Osteoblast (primary cell): ENCODE measurements at regions not wholly inside any gene's neighbourhood (a gene's known extent, or its start where the extent isn't known, plus 50 kb on each side); places are given as distances from the start of the nearest gene placed in this dataset.
"Not testable (repeated sequence)": the region's sequence is repeated elsewhere in the genome, so short reads cannot be mapped to it uniquely, and the experiment has no call there.

Experiments used
- DNase-seq: peaks from one replicate; pipeline ENCODE4 v3.0.0; 2011; ENCODE audit warnings: low spot score, mixed read lengths; ENCODE audit not compliant: insufficient read length; ENCODE audit errors: missing footprints
- H2AFZ ChIP-seq: 2 replicates; pipeline ENCODE4 v1.6.0; 2011; ENCODE audit warnings: mild to moderate bottlenecking, low read length
- H3K27ac ChIP-seq: 2 replicates; pipeline ENCODE4 v1.5.1; 2011; ENCODE audit warnings: mild to moderate bottlenecking, low read depth, low read length, moderate library complexity
- H3K27me3 ChIP-seq: 2 replicates; pipeline ENCODE4 v1.6.0; 2012; ENCODE audit warnings: mild to moderate bottlenecking, control low read depth, inconsistent platforms, low read length, moderate library complexity; ENCODE audit not compliant: insufficient read depth
- H3K36me3 ChIP-seq: 2 replicates; pipeline ENCODE4 v1.5.1; 2011; ENCODE audit warnings: mild to moderate bottlenecking, low read length, control low read depth, moderate library complexity; ENCODE audit not compliant: insufficient read depth
- H3K4me1 ChIP-seq: 2 replicates; pipeline ENCODE4 v1.5.1; 2011; ENCODE audit warnings: mild to moderate bottlenecking, low read length, control low read depth, moderate library complexity; ENCODE audit not compliant: insufficient read depth
- H3K4me2 ChIP-seq: 2 replicates; pipeline ENCODE4 v1.6.0; 2011; ENCODE audit warnings: mild to moderate bottlenecking, low read length; ENCODE audit not compliant: insufficient read depth
- H3K4me3 ChIP-seq: fragments of 200-600 bp; sonication (generic); 3 replicates; pipeline ENCODE4 v1.5.1; 2012; ENCODE audit warnings: mild to moderate bottlenecking, low read length, inconsistent platforms; ENCODE audit not compliant: insufficient read depth
- H3K79me2 ChIP-seq: 2 replicates; pipeline ENCODE4 v1.6.0; 2012; ENCODE audit warnings: mild to moderate bottlenecking, low read length, control low read depth, inconsistent platforms; ENCODE audit not compliant: insufficient read depth
- H3K9me3 ChIP-seq: 2 replicates; pipeline ENCODE4 v1.5.1; 2011; ENCODE audit warnings: low read depth, low read length, control low read depth
- H4K20me1 ChIP-seq: 2 replicates; pipeline ENCODE4 v1.6.0; 2012; ENCODE audit warnings: mild to moderate bottlenecking, low read length, control low read depth; ENCODE audit not compliant: insufficient read depth
- CTCF ChIP-seq: IDR thresholded peaks from 2 replicates; pipeline ENCODE4 v1.5.1; 2011; ENCODE audit warnings: mild to moderate bottlenecking, low read depth, low read length, moderate library complexity; ENCODE audit errors: extremely low read depth

GRCh38 chr18:60019463-60019840, 119.7 kb downstream of the PMAIP1 start:
- H3K27ac ChIP-seq, result no peak overlapping the region
- peak overlapping the region; percentile 64 for H3K4me2 ChIP-seq
- no peaks in the 10 kb centered on the region for H3K36me3 ChIP-seq
- peak overlapping the region; percentile 5 for H2AFZ ChIP-seq
- no peaks in the 10 kb centered on the region for H3K27me3 ChIP-seq
- no peaks in the 10 kb centered on the region for H4K20me1 ChIP-seq
- H3K4me3 ChIP-seq, result no peak overlapping the region
- DNase-seq, result peak; percentile 89
- peaks cover 25% of the 10 kb centered on the region for H3K4me1 ChIP-seq
- H3K9me3 ChIP-seq, result no peaks in the 10 kb centered on the region
- H3K79me2 ChIP-seq, result no peaks in the 10 kb centered on the region
- no peak for TF ChIP-seq CTCF

GRCh38 chr18:60018618-60019462, 119.0 kb downstream of the PMAIP1 start:
- DNase-seq, result peak; percentile 69
- no peak overlapping the region for H2AFZ ChIP-seq
- H3K27ac ChIP-seq, result no peak overlapping the region
- no peaks in the 10 kb centered on the region for H3K79me2 ChIP-seq
- no peaks in the 10 kb centered on the region for H4K20me1 ChIP-seq
- H3K4me2 ChIP-seq, result peak overlapping the region; percentile 64
- no peaks in the 10 kb centered on the region for H3K9me3 ChIP-seq
- no peaks in the 10 kb centered on the region for H3K36me3 ChIP-seq
- H3K4me1 ChIP-seq, result peaks cover 25% of the 10 kb centered on the region
- TF ChIP-seq CTCF, result no peak
- H3K4me3 ChIP-seq, result no peak overlapping the region
- no peaks in the 10 kb centered on the region for H3K27me3 ChIP-seq

GRCh38 chr18:60018134-60018533, 118.3 kb downstream of the PMAIP1 start:
- not testable (repeated sequence) for DNase-seq, H3K4me2 ChIP-seq, H2AFZ ChIP-seq, H3K36me3 ChIP-seq, H3K9me3 ChIP-seq, H3K4me3 ChIP-seq, H3K27me3 ChIP-seq, H3K79me2 ChIP-seq, H3K27ac ChIP-seq, H4K20me1 ChIP-seq
- peaks cover 25% of the 10 kb centered on the region for H3K4me1 ChIP-seq

GRCh38 chr18:60017371-60017770, 117.6 kb downstream of the PMAIP1 start:
- TF ChIP-seq CTCF, result no peak
- H3K4me1 ChIP-seq, result peaks cover 25% of the 10 kb centered on the region
- no peak overlapping the region for H3K4me2 ChIP-seq
- no peaks in the 10 kb centered on the region for H4K20me1 ChIP-seq
- H3K4me3 ChIP-seq, result no peak overlapping the region
- no peak overlapping the region for H2AFZ ChIP-seq
- no peak overlapping the region for H3K27ac ChIP-seq
- no peaks in the 10 kb centered on the region for H3K27me3 ChIP-seq
- no peaks in the 10 kb centered on the region for H3K79me2 ChIP-seq
- H3K9me3 ChIP-seq, result no peaks in the 10 kb centered on the region
- DNase-seq, result no peak
- no peaks in the 10 kb centered on the region for H3K36me3 ChIP-seq

- not testable (repeated sequence) for H3K4me2 ChIP-seq, H4K20me1 ChIP-seq, H2AFZ ChIP-seq, H3K4me3 ChIP-seq, H3K79me2 ChIP-seq, H3K36me3 ChIP-seq, H3K27me3 ChIP-seq, H3K27ac ChIP-seq, H3K9me3 ChIP-seq, DNase-seq
- H3K4me1 ChIP-seq, result peaks cover 22% of the 10 kb centered on the region
These were observed 116.0 kb downstream of the PMAIP1 start for GRCh38 chr18:60015826-60016225.

GRCh38 chr18:60013148-60013547, 113.4 kb downstream of the PMAIP1 start:
- not testable (repeated sequence) for H3K4me3 ChIP-seq, H2AFZ ChIP-seq, H3K27me3 ChIP-seq, H3K9me3 ChIP-seq, H3K4me1 ChIP-seq, DNase-seq, H3K79me2 ChIP-seq, H3K36me3 ChIP-seq, H4K20me1 ChIP-seq, H3K4me2 ChIP-seq, H3K27ac ChIP-seq
